Sigmoid colon (tissue), 4 donors: ENCODE measurements at regions not wholly inside any gene's neighbourhood (a gene's known extent, or its start where the extent isn't known, plus 50 kb on each side); places are given as distances from the start of the nearest gene placed in this dataset.

Experiments used
- POLR2A ChIP-seq, 2 donors: fragments of 450-650 bp; IDR thresholded peaks; one replicate each; pipeline ENCODE4 v1.6.1; 2016; ENCODE audit warnings: antibody characterized with exemption in 2 of 2, mild to moderate bottlenecking in 2 of 2, moderate library complexity in 2 of 2
- POLR2AphosphoS5 ChIP-seq, 4 donors: sonication (generic); formaldehyde crosslinking; IDR thresholded peaks; one replicate each; pipeline ENCODE4 v1.6.1; 2017; ENCODE audit warnings: antibody characterized with exemption in 4 of 4
- TF ChIP-seq, protein P1 (sequence below), 4 experiments: fragments of 450-650 bp in 3 of 4; fragments of 200-600 bp in 1 of 4; IDR thresholded peaks; one replicate each; pipeline ENCODE4 v1.5.1; 2016 to 2019; ENCODE audit warnings: antibody characterized with exemption in 4 of 4, mild to moderate bottlenecking in 3 of 4, moderate library complexity in 2 of 4

DNA sequence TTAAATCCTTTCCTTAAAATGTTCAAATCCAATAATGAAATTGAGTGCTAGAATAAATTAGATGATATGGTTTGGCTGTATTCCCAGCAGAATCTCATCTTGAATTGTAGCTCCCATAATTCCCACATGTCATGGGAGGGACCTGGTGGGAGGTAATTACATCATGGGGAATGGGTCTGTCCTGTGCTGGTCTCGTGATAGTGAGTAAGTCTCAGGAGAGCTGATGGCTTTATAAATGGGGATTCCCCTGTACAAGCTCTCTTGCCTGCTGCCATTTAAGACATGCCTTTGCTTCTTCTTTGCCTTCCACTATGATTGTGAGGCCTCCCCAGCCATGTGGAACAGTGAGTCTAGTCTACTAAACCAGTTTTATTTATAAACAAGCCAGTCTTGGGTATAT lies 508.5 kb downstream of the ETNK1 start:
- TF ChIP-seq POLR2A (IDR thresholded peaks at IDR 0.05) = no peak
- TF ChIP-seq, protein P1, sequence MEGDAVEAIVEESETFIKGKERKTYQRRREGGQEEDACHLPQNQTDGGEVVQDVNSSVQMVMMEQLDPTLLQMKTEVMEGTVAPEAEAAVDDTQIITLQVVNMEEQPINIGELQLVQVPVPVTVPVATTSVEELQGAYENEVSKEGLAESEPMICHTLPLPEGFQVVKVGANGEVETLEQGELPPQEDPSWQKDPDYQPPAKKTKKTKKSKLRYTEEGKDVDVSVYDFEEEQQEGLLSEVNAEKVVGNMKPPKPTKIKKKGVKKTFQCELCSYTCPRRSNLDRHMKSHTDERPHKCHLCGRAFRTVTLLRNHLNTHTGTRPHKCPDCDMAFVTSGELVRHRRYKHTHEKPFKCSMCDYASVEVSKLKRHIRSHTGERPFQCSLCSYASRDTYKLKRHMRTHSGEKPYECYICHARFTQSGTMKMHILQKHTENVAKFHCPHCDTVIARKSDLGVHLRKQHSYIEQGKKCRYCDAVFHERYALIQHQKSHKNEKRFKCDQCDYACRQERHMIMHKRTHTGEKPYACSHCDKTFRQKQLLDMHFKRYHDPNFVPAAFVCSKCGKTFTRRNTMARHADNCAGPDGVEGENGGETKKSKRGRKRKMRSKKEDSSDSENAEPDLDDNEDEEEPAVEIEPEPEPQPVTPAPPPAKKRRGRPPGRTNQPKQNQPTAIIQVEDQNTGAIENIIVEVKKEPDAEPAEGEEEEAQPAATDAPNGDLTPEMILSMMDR (IDR thresholded peaks at IDR 0.05) = no peak
- no peak for TF ChIP-seq POLR2AphosphoS5 (IDR thresholded peaks at IDR 0.05)
